GM12874 (cell line): ENCODE measurements at regions not wholly inside any gene's neighbourhood (a gene's known extent, or its start where the extent isn't known, plus 50 kb on each side); places are given as distances from the start of the nearest gene placed in this dataset.

Source experiments
- TF ChIP-seq, protein P1 (sequence below): IDR thresholded peaks from 2 replicates; pipeline ENCODE4 v1.5.1; 2011; ENCODE audit warnings: low read depth, mild to moderate bottlenecking, control low read depth, low read length, moderate library complexity; ENCODE audit not compliant: insufficient read depth

DNA sequence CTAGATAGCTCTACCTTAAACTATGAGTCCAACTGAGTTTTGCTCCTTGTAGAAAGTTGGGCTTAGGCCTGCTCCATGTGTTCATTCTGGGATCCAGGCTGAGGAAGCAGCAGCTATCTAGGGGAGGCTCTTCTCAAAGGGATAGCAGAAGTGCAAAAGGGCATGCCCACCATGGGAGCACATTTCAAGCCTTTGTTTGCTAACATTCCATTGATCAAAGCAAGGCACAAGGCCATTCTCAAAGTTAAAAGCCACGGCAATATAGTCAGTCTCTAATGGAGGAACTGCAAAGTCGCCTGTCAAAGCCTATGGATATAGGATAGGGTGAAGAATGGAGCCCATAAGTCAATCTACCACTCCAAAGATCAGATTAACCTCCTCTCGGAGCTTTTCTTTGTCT, 488.1 kb upstream of the ARX start:
- TF ChIP-seq, protein P1, sequence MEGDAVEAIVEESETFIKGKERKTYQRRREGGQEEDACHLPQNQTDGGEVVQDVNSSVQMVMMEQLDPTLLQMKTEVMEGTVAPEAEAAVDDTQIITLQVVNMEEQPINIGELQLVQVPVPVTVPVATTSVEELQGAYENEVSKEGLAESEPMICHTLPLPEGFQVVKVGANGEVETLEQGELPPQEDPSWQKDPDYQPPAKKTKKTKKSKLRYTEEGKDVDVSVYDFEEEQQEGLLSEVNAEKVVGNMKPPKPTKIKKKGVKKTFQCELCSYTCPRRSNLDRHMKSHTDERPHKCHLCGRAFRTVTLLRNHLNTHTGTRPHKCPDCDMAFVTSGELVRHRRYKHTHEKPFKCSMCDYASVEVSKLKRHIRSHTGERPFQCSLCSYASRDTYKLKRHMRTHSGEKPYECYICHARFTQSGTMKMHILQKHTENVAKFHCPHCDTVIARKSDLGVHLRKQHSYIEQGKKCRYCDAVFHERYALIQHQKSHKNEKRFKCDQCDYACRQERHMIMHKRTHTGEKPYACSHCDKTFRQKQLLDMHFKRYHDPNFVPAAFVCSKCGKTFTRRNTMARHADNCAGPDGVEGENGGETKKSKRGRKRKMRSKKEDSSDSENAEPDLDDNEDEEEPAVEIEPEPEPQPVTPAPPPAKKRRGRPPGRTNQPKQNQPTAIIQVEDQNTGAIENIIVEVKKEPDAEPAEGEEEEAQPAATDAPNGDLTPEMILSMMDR, result no peak

DNA sequence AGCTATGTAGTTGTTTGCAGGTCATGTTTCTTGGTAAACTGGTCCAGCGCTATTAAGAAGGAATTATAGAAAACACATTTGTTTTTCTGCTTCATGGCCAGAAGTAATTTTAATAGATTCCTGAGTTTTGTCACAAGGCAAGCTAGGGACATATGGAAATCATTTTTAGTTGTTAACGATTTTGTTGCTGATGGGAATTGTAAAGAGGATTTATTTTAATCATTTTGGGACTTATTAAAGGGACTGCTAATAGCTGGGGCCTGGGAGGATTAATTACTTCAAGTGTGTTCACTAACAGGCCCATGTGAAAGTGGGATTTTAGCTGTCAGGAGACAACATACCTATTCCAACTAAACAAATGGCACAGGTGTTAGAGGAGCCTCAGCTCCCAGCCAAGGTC, 492.0 kb upstream of the ARX start:
- TF ChIP-seq, protein P1, result no peak

DNA sequence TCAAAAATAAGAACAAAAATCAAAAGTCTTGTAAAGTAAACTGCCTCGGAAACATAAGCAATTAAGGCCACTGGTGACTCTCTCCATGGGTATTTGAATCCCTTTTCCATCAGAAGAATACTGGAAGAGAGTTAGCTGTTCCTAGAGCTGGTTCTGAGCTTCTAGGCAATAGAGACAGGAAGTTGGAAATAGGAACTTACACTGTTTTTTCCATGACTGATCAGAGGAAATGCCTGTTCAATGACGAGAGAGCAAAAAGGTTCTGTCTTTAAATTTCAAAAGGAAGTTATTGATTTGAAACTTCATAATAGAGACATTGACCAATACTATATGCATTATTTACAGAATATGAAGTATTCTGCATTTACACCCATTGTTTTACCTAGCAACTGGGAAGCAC, 503.5 kb upstream of the ARX start:
- TF ChIP-seq, protein P1, result no peak

DNA sequence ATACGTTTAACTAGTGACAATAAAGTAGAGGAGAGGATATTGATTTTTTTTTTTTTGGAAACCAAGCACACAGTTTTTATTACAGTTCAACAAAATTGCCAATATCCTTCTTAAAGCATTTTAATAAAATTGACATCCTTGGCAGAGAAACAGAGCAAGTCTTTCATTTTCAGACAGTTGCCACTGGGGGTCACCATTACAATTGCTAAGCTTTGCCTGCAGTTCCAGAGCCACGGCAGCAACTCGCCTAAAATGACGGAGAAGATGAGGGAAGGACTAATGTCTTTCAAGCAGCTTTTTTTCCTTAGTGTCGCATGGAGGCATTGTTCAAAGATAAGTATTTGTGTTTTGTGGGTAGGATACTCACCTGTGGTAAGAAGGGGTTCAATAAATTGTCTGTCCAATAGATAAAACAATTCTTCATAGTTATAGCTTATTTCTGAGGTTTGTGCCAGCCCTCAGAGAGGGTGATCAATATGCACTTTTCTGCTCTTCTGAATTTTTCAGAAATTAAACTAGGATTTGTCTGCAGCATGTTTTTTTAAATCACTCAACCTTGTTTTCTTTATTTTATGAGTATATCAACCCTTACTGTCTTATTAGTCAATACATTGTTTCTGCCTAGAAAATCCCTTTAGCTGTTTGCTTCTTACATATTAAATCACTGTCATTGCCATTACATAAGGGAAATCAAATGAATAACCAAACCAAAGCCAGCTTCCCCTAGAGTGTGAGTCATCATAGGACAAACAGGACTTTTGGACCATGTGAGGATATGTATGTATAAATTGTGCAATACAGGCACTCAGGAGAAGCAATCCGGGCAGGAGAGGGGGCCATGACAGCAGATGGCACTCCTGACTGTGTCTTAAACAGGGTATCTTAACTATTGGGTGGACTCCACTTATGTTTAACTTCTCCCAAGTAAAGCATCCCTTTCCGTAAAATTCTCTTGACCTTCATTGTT, 508.1 kb upstream of the ARX start:
- TF ChIP-seq, protein P1, result peak; percentile 23; the same call in 1 of the 2 replicates

DNA sequence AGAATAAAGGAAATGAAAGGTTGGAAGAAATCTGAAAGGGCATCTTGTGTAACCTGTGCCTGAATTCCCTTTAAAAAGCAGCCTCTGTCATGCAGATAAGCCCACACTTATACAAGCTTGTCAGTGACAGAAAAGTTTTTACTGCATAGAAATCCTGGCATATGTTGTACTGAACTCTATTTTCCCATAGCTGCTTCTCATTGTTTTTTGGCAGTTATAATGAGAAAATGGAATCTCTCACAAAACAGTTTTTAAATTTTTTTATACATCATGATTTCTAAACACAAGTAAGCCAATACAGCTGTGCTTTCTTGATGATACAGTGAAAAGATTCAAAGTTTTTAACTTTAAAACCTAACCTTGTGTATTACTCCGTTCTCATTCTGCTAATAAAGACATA, 511.4 kb upstream of the ARX start:
- TF ChIP-seq, protein P1, result no peak

DNA sequence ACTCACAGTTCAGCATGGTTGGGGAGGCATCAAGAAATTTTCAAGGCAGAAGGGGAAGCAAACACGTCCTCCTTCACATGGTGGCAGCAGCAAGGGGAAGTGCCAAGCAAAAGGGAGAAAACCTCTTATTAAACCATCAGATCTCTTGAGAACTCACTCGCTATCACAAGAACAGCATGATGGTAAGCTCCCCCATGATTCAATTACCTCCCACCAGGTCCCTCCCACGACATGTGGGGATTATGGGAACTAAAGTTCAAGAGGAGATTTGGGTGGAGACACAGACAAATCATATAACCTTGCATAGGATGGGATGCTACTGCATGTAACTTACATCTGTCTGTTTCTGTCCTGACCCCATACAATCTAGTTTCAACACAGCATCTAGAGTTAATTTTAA, 511.8 kb upstream of the ARX start:
- TF ChIP-seq, protein P1, result no peak

DNA sequence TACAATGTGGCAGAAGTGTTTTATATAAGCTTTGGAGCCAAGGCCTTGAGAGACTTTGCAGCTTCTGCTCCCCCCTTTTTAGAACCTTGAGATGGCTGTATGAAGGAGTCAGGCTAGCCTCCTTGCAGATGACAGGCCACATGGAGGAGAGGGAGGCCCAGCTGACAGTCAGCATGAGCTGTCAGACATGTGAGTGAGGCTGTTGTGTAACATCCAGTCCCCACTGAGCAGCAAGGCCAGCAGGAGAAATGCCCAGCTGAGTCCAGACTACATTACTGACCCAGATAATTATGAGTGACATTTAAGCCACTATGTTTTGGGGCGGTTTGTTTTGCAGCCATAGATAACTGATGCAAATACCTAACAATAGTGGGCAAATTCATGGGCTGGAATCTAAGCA, 515.3 kb upstream of the ARX start:
- TF ChIP-seq, protein P1, result no peak
